ENCODE measurements at regions not wholly inside any gene's neighbourhood (a gene's known extent, or its start where the extent isn't known, plus 50 kb on each side); places are given as distances from the start of the nearest gene placed in this dataset.
A peak's percentile ranks its signal among the peaks of the same experiment; 100 is the strongest.
"Not testable (repeated sequence)": the region's sequence is repeated elsewhere in the genome, so short reads cannot be mapped to it uniquely, and the experiment has no call there.

- in situ Hi-C loops (cut with MboI): no loop called here
- DNase-seq: no peak
- Histone ChIP-seq H3F3A (ENCODE audit: insufficient read depth) (no peaks in the 10 kb centered on the region), H4K20me1 (ENCODE audit: insufficient read depth) (no peaks in the 10 kb centered on the region), H3K36me3 (ENCODE audit: low read depth) (no peaks in the 10 kb centered on the region), H3K27me3 (replicated peaks; ENCODE audit: insufficient read depth) (no peaks in the 10 kb centered on the region; the same call in 1 of the 2 replicates), H3K27ac (no peak overlapping the region), H3K9me3 (ENCODE audit: low read depth) (no peaks in the 10 kb centered on the region), H3K9ac (no peak overlapping the region), H3K9me2 (ENCODE audit: insufficient read depth) (no peaks in the 10 kb centered on the region), H3K4me1 (ENCODE audit: insufficient read depth) (no peaks in the 10 kb centered on the region), H2AFZ (no peak overlapping the region), H3K79me2 (ENCODE audit: insufficient read depth) (no peaks in the 10 kb centered on the region), H3K4me3 (no peak overlapping the region), H3K4me2 (ENCODE audit: unreplicated experiment) (no peak overlapping the region)
- TF ChIP-seq EZH2phosphoT487 (IDR thresholded peaks at IDR 0.05; ENCODE audit: insufficient read depth, low read depth): no peak
- TF ChIP-seq EZH2 (IDR thresholded peaks at IDR 0.05; ENCODE audit: insufficient read depth, poor library complexity, severe bottlenecking): no peak
- 67 to 71% methylated on average over 2 of the region's 2 CpGs for WGBS, 2 experiments (ENCODE audit: low coverage in 1 of 2, low lambda C conversion rate in 2 of 2, missing lambda C conversion rate in 2 of 2)
Measured at GRCh38 chr10:6692103-6692502, 112.0 kb upstream of the PRKCQ start.

- no peak overlapping the region for H2AFZ ChIP-seq
- no peak overlapping the region for H3K4me3 ChIP-seq
- 71 to 77% methylated on average over 5 of the region's 5 CpGs for WGBS, 2 experiments (ENCODE audit: low coverage in 1 of 2, low lambda C conversion rate in 2 of 2, missing lambda C conversion rate in 2 of 2)
- H3K27ac ChIP-seq: no peak overlapping the region
- no peaks in the 10 kb centered on the region for H3F3A ChIP-seq (ENCODE audit: insufficient read depth)
- H3K4me2 ChIP-seq (ENCODE audit: unreplicated experiment): no peak overlapping the region
- H4K20me1 ChIP-seq (ENCODE audit: insufficient read depth): no peaks in the 10 kb centered on the region
- H3K9me2 ChIP-seq (ENCODE audit: insufficient read depth): no peaks in the 10 kb centered on the region
- in situ Hi-C loops (cut with MboI): no loop called here
- no peaks in the 10 kb centered on the region for H3K79me2 ChIP-seq (ENCODE audit: insufficient read depth)
- H3K9me3 ChIP-seq (ENCODE audit: low read depth): no peaks in the 10 kb centered on the region
- H3K9ac ChIP-seq: no peak overlapping the region
- no peaks in the 10 kb centered on the region; the same call in 1 of the 2 replicates for H3K27me3 ChIP-seq (replicated peaks; ENCODE audit: insufficient read depth)
- TF ChIP-seq EZH2phosphoT487 (IDR thresholded peaks at IDR 0.05; ENCODE audit: insufficient read depth, low read depth) (no peak), EZH2 (IDR thresholded peaks at IDR 0.05; ENCODE audit: insufficient read depth, poor library complexity, severe bottlenecking) (no peak)
- DNase-seq: no peak
- H3K4me1 ChIP-seq (ENCODE audit: insufficient read depth): no peaks in the 10 kb centered on the region
- H3K36me3 ChIP-seq (ENCODE audit: low read depth): no peaks in the 10 kb centered on the region
Measured at GRCh38 chr10:6689036-6689435, 109.0 kb upstream of the PRKCQ start.

GRCh38 chr10:6680735-6681134 is 100.7 kb upstream of the PRKCQ start:
- Histone ChIP-seq H3K9me3 (ENCODE audit: low read depth) (no peaks in the 10 kb centered on the region), H3K4me2 (ENCODE audit: unreplicated experiment) (no peak overlapping the region), H2AFZ (no peak overlapping the region), H3K4me1 (ENCODE audit: insufficient read depth) (no peaks in the 10 kb centered on the region), H3K36me3 (ENCODE audit: low read depth) (no peaks in the 10 kb centered on the region), H3K9me2 (ENCODE audit: insufficient read depth) (no peaks in the 10 kb centered on the region), H3K9ac (no peak overlapping the region), H3F3A (ENCODE audit: insufficient read depth) (no peaks in the 10 kb centered on the region), H3K27me3 (replicated peaks; ENCODE audit: insufficient read depth) (peaks cover 8% of the 10 kb centered on the region; the same call in 1 of the 2 replicates), H4K20me1 (ENCODE audit: insufficient read depth) (no peaks in the 10 kb centered on the region), H3K27ac (no peak overlapping the region), H3K79me2 (ENCODE audit: insufficient read depth) (no peaks in the 10 kb centered on the region), H3K4me3 (no peak overlapping the region)
- 47 to 49% methylated on average over 6 of the region's 6 CpGs for WGBS, 2 experiments (ENCODE audit: low coverage in 1 of 2, low lambda C conversion rate in 2 of 2, missing lambda C conversion rate in 2 of 2)
- TF ChIP-seq EZH2phosphoT487 (IDR thresholded peaks at IDR 0.05; ENCODE audit: insufficient read depth, low read depth): no peak
- TF ChIP-seq EZH2 (IDR thresholded peaks at IDR 0.05; ENCODE audit: insufficient read depth, poor library complexity, severe bottlenecking): no peak
- no peak for DNase-seq
- in situ Hi-C loops (cut with MboI): no loop called here

DNA sequence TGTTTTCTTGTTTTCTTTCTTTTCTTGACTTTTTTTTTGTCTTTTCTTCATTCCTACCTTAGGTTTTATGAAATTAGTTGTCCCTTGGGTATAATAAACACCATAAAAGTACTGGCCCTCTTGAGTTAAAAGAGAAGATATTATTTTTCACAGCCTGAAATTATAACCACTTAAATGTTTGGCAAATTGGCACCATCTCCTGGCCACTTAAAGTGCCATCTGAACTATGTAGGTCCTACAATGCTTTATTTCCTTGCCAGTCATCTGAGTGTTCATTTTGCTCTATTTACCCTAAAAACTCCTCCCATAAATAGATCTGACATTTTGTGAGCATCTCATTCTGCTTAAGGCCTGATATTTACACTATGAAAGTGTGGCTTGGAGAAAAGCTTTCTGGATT is 98.9 kb upstream of the PRKCQ start:
- Histone ChIP-seq H3K9me3 (ENCODE audit: low read depth) (no peaks in the 10 kb centered on the region), H3K4me1 (ENCODE audit: insufficient read depth) (no peaks in the 10 kb centered on the region), H3K9ac (no peak overlapping the region), H3F3A (ENCODE audit: insufficient read depth) (no peaks in the 10 kb centered on the region), H3K4me2 (ENCODE audit: unreplicated experiment) (no peak overlapping the region), H4K20me1 (ENCODE audit: insufficient read depth) (no peaks in the 10 kb centered on the region), H3K36me3 (ENCODE audit: low read depth) (no peaks in the 10 kb centered on the region), H3K27me3 (replicated peaks; ENCODE audit: insufficient read depth) (peaks cover 19% of the 10 kb centered on the region; the same call in 1 of the 2 replicates), H3K27ac (no peak overlapping the region), H2AFZ (no peak overlapping the region), H3K9me2 (ENCODE audit: insufficient read depth) (no peaks in the 10 kb centered on the region), H3K4me3 (no peak overlapping the region), H3K79me2 (ENCODE audit: insufficient read depth) (no peaks in the 10 kb centered on the region)
- in situ Hi-C loops (cut with MboI): no loop called here
- TF ChIP-seq EZH2 (IDR thresholded peaks at IDR 0.05; ENCODE audit: insufficient read depth, poor library complexity, severe bottlenecking): no peak
- no peak for DNase-seq

DNA sequence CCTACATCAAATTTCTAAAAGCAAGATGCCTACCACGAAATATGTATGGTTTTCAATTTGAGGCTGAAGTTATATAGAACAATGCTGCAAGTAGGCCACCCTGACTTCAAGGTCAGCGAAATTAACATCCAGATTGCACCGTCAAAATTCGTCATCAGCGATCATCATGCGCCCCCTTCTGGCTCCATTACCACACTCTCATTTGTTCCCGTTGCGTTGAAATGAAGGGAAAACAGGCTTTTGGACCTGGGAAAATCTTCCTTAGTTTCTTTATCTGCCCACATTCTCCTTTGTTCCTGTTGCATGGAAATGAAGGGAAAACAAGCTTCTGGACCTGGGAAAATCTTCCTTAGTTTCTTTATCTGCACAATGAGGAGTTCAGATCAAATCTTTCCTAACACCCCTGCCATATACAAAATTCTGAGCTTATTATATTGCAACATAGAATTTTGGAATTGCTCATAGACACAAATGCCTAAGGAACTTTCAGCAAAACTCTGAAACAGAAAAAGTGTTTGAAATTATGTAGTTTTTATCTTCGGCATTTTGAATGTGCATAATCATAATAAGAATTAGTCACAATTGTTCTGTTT is 98.2 kb upstream of the PRKCQ start:
- no peak overlapping the region for H3K27ac ChIP-seq
- no peak overlapping the region for H2AFZ ChIP-seq
- no peak overlapping the region for H3K9ac ChIP-seq
- H3K4me2 ChIP-seq (ENCODE audit: unreplicated experiment): no peak overlapping the region
- no peaks in the 10 kb centered on the region for H3F3A ChIP-seq (ENCODE audit: insufficient read depth)
- no peaks in the 10 kb centered on the region for H3K9me2 ChIP-seq (ENCODE audit: insufficient read depth)
- H3K9me3 ChIP-seq (ENCODE audit: low read depth): no peaks in the 10 kb centered on the region
- H4K20me1 ChIP-seq (ENCODE audit: insufficient read depth): no peaks in the 10 kb centered on the region
- H3K79me2 ChIP-seq (ENCODE audit: insufficient read depth): no peaks in the 10 kb centered on the region
- 17% methylated on average over 9 of the region's 9 CpGs for WGBS, 2 experiments (ENCODE audit: low coverage in 1 of 2, low lambda C conversion rate in 2 of 2, missing lambda C conversion rate in 2 of 2)
- TF ChIP-seq EZH2 (IDR thresholded peaks at IDR 0.05; ENCODE audit: insufficient read depth, poor library complexity, severe bottlenecking): no peak
- no peak for TF ChIP-seq EZH2phosphoT487 (IDR thresholded peaks at IDR 0.05; ENCODE audit: insufficient read depth, low read depth)
- peaks cover 24% of the 10 kb centered on the region; the same call in 1 of the 2 replicates for H3K27me3 ChIP-seq (replicated peaks; ENCODE audit: insufficient read depth)
- no peaks in the 10 kb centered on the region for H3K36me3 ChIP-seq (ENCODE audit: low read depth)
- no peaks in the 10 kb centered on the region for H3K4me1 ChIP-seq (ENCODE audit: insufficient read depth)
- in situ Hi-C loops (cut with MboI): no loop called here
- peak; percentile 59 for DNase-seq
- H3K4me3 ChIP-seq: no peak overlapping the region

GRCh38 chr10:6677129-6677528 is 97.1 kb upstream of the PRKCQ start:
- H3K9me3 ChIP-seq (ENCODE audit: low read depth); H3K4me2 ChIP-seq (ENCODE audit: unreplicated experiment); H3K9me2 ChIP-seq (ENCODE audit: insufficient read depth); H3K79me2 ChIP-seq (ENCODE audit: insufficient read depth); H3K4me1 ChIP-seq (ENCODE audit: insufficient read depth); H3K36me3 ChIP-seq (ENCODE audit: low read depth); H3F3A ChIP-seq (ENCODE audit: insufficient read depth); DNase-seq; H3K4me3 ChIP-seq; in situ Hi-C loops (cut with MboI); H3K27ac ChIP-seq; H2AFZ ChIP-seq; H3K9ac ChIP-seq; H4K20me1 ChIP-seq (ENCODE audit: insufficient read depth): not testable (repeated sequence)
- 46 to 55% methylated on average over 5 of the region's 5 CpGs for WGBS, 2 experiments (ENCODE audit: low coverage in 1 of 2, low lambda C conversion rate in 2 of 2, missing lambda C conversion rate in 2 of 2)
- H3K27me3 ChIP-seq (replicated peaks; ENCODE audit: insufficient read depth): peaks cover 24% of the 10 kb centered on the region; the same call in 1 of the 2 replicates
